Endodermal cell (in vitro differentiated cells): ENCODE measurements at regions not wholly inside any gene's neighbourhood (a gene's known extent, or its start where the extent isn't known, plus 50 kb on each side); places are given as distances from the start of the nearest gene placed in this dataset.

ENCODE experiments used
- DNase-seq: peaks from one replicate; pipeline ENCODE4 v3.0.0-alpha.2; 2017
- H3K27ac ChIP-seq: 2 replicates; pipeline ENCODE4 v1.5.1; 2013; ENCODE audit warnings: mild to moderate bottlenecking, low read depth, low read length, moderate library complexity
- H3K27me3 ChIP-seq: 2 replicates; pipeline ENCODE4 v1.6.1; 2013; ENCODE audit warnings: mild to moderate bottlenecking, low read length, moderate library complexity; ENCODE audit not compliant: insufficient read depth, control insufficient read depth, poor library complexity, severe bottlenecking
- H3K36me3 ChIP-seq: 2 replicates; pipeline ENCODE4 v1.7.0; 2013; ENCODE audit warnings: mild to moderate bottlenecking, low read length, moderate library complexity; ENCODE audit not compliant: control insufficient read depth, insufficient read depth
- H3K4me1 ChIP-seq: one replicate; pipeline ENCODE4 v1.7.0; 2013; ENCODE audit warnings: low read length; ENCODE audit not compliant: control insufficient read depth, insufficient read depth
- H3K4me3 ChIP-seq: 2 replicates; pipeline ENCODE4 v1.5.1; 2013; ENCODE audit warnings: mild to moderate bottlenecking, low read length, moderate library complexity
- H3K9ac ChIP-seq: 2 replicates; pipeline ENCODE4 v1.6.1; 2013; ENCODE audit warnings: mild to moderate bottlenecking, low read length, moderate library complexity; ENCODE audit not compliant: poor library complexity, severe bottlenecking; ENCODE audit errors: extremely low read depth
- H3K9me3 ChIP-seq: 2 replicates; pipeline ENCODE4 v1.6.1; 2013; ENCODE audit warnings: mild to moderate bottlenecking, low read length, moderate library complexity; ENCODE audit not compliant: control insufficient read depth
- H3K27ac Mint-ChIP-seq: 2 replicates; pipeline ENCODE4 v1.8.0; 2020; ENCODE audit warnings: mixed read lengths
- H3K27me3 Mint-ChIP-seq: 2 replicates; pipeline ENCODE4 v1.8.0; 2021; ENCODE audit warnings: mild to moderate bottlenecking, mixed read lengths; ENCODE audit not compliant: insufficient read depth
- H3K36me3 Mint-ChIP-seq: 2 replicates; pipeline ENCODE4 v1.8.0; 2020; ENCODE audit warnings: low read depth, mixed read lengths
- H3K4me1 Mint-ChIP-seq: 2 replicates; pipeline ENCODE4 v1.8.0; 2020; ENCODE audit warnings: mixed read lengths
- H3K4me3 Mint-ChIP-seq: 2 replicates; pipeline ENCODE4 v1.8.0; 2020; ENCODE audit warnings: mild to moderate bottlenecking, moderate library complexity, mixed read lengths
- H3K9me3 Mint-ChIP-seq: 2 replicates; pipeline ENCODE4 v1.8.0; 2020; ENCODE audit warnings: mild to moderate bottlenecking, mixed read lengths
- WGBS, 2 experiments: methylation state at CpG; one replicate each; pipeline versions ENCODE4 v1.1.5 to v1.1.7; 2013; ENCODE audit warnings: missing lambda C conversion rate in 2 of 2, mixed read lengths in 1 of 2; ENCODE audit not compliant: insufficient coverage in 1 of 2, insufficient read length in 1 of 2; 5-methylcytosine and 5-hydroxymethylcytosine counted together
- TF ChIP-seq, protein P1 (sequence below): fragments of 200-600 bp; sonication (generic); conservative IDR thresholded peaks from 2 replicates; pipeline ENCODE4 v1.5.0; 2021; ENCODE audit warnings: antibody characterized with exemption, mild to moderate bottlenecking

DNA sequence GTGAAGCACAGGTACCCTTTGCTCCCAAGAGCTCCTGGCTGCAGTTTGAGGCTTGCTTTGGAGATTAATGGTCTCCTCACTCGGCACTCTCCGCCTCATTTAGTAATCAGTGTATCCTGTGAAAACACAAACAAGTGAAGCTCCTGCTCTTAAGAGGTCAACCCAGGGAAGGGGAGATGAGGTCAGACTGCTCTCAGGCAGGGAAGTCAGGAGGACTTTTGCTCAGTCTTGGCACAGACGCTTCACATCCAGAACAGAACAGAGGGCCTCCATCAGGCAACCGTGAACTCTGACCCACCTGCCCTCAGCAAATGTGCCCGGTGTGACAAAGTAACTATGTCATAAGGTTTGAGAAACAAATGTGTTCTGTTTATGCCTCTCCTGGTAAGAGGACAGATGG lies 428.8 kb upstream of the JARID2 start:
- no peak for DNase-seq
- Mint-ChIP-seq H3K27me3 (peaks cover 16% of the 10 kb centered on the region), H3K36me3 (no peaks in the 10 kb centered on the region), H3K9me3 (peaks cover 2% of the 10 kb centered on the region), H3K27ac (peak overlapping the region; percentile 5), H3K4me1 (peaks cover 55% of the 10 kb centered on the region), H3K4me3 (no peak overlapping the region)
- WGBS, 2 experiments, result 88 to 94% methylated on average over 3 to 5 of the region's 5 CpGs
- no peaks in the 10 kb centered on the region for H3K27me3 ChIP-seq
- no peaks in the 10 kb centered on the region for H3K36me3 ChIP-seq
- peaks cover 22% of the 10 kb centered on the region for H3K4me1 ChIP-seq
- no peaks in the 10 kb centered on the region for H3K9me3 ChIP-seq
- H3K9ac ChIP-seq, result no peak overlapping the region
- TF ChIP-seq, protein P1, sequence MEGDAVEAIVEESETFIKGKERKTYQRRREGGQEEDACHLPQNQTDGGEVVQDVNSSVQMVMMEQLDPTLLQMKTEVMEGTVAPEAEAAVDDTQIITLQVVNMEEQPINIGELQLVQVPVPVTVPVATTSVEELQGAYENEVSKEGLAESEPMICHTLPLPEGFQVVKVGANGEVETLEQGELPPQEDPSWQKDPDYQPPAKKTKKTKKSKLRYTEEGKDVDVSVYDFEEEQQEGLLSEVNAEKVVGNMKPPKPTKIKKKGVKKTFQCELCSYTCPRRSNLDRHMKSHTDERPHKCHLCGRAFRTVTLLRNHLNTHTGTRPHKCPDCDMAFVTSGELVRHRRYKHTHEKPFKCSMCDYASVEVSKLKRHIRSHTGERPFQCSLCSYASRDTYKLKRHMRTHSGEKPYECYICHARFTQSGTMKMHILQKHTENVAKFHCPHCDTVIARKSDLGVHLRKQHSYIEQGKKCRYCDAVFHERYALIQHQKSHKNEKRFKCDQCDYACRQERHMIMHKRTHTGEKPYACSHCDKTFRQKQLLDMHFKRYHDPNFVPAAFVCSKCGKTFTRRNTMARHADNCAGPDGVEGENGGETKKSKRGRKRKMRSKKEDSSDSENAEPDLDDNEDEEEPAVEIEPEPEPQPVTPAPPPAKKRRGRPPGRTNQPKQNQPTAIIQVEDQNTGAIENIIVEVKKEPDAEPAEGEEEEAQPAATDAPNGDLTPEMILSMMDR, result no peak
- no peak overlapping the region for H3K27ac ChIP-seq
- H3K4me3 ChIP-seq, result no peak overlapping the region

- H3K4me3 Mint-ChIP-seq, result no peak overlapping the region
- WGBS, 2 experiments, result 93 to 99% methylated on average over 8 to 10 of the region's 10 CpGs
Observed at GRCh38 chr6:14818422-14818884, 427.4 kb upstream of the JARID2 start.

DNA sequence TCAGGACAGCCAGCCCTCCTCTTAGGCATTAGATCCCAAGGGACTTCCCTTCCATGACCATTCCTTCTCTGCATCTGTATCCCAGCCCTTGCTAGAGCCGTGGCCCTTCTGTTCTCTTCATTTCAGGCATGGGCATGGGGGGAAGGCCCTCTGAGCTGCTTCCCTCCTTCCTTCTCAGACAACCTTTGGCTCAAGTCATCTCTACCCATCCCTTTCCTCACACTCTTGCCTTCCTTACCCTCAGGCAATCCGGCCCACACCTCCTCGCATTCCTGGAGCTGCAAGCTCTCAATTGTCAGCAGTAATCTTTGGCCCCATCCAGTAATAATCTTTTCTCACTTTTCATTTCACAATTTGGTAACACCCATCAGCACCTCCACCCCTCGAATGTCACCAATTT lies 426.9 kb upstream of the JARID2 start:
- 90 to 95% methylated on average over 4 of the region's 4 CpGs for WGBS, 2 experiments
- Mint-ChIP-seq H3K27me3 (peaks cover 14% of the 10 kb centered on the region), H3K27ac (no peak overlapping the region), H3K4me3 (no peak overlapping the region), H3K36me3 (no peaks in the 10 kb centered on the region), H3K9me3 (peaks cover 5% of the 10 kb centered on the region), H3K4me1 (peaks cover 57% of the 10 kb centered on the region)
- TF ChIP-seq, protein P1, result no peak
- Histone ChIP-seq H3K9me3 (no peaks in the 10 kb centered on the region), H3K9ac (no peak overlapping the region), H3K4me3 (no peak overlapping the region), H3K36me3 (no peaks in the 10 kb centered on the region), H3K4me1 (peaks cover 26% of the 10 kb centered on the region), H3K27me3 (no peaks in the 10 kb centered on the region), H3K27ac (no peak overlapping the region)
- no peak for DNase-seq

More at GRCh38 chr6:14818422-14818884, 427.4 kb upstream of the JARID2 start:
- Histone ChIP-seq H3K4me1 (peaks cover 22% of the 10 kb centered on the region), H3K27ac (no peak overlapping the region), H3K9me3 (no peaks in the 10 kb centered on the region), H3K9ac (no peak overlapping the region), H3K4me3 (no peak overlapping the region), H3K27me3 (no peaks in the 10 kb centered on the region), H3K36me3 (no peaks in the 10 kb centered on the region)
- H3K36me3 Mint-ChIP-seq, result no peaks in the 10 kb centered on the region
- H3K9me3 Mint-ChIP-seq, result peaks cover 5% of the 10 kb centered on the region
- TF ChIP-seq, protein P1, result no peak
- no peak for DNase-seq
- H3K27ac Mint-ChIP-seq, result no peak overlapping the region
- H3K27me3 Mint-ChIP-seq, result peaks cover 15% of the 10 kb centered on the region
- H3K4me1 Mint-ChIP-seq, result peaks cover 57% of the 10 kb centered on the region
